D721Med (cell line): ENCODE measurements at regions not wholly inside any gene's neighbourhood (a gene's known extent, or its start where the extent isn't known, plus 50 kb on each side); places are given as distances from the start of the nearest gene placed in this dataset.

Experiments used
- DNase-seq: peaks from one replicate; pipeline ENCODE4 v3.0.0; 2011; ENCODE audit warnings: low spot score; ENCODE audit not compliant: insufficient read length
- FAIRE-seq: peaks from 2 replicates; lab custom pipeline; 2011; peaks lifted over from hg19 to GRCh38; lab: Jason Lieb, UNC
- TF ChIP-seq, protein P1 (sequence below): IDR thresholded peaks from 2 replicates; pipeline ENCODE4 v1.5.1; 2012; ENCODE audit warnings: mild to moderate bottlenecking, control low read depth; ENCODE audit not compliant: insufficient read depth; ENCODE audit errors: missing control alignments

DNA sequence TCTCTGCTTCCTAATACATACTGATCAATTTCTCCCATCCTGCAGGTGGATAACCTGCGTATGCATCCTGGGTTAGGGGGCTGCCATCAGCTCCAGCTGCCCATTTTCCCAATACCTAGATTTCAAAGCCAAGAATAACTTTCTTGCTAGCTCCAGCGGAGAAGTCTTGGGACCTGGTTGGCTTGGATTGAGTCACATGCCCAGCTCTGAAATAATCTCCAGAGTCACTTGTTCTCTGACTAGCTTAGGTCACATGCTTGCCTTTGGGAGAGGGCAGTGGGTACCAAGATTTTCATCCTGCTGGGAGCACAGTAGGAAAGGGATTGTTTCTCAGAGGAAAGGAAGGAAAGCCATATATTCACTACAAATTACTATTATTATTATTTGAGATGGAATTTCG, 70.0 kb upstream of the ELAC2 start:
- TF ChIP-seq, protein P1, sequence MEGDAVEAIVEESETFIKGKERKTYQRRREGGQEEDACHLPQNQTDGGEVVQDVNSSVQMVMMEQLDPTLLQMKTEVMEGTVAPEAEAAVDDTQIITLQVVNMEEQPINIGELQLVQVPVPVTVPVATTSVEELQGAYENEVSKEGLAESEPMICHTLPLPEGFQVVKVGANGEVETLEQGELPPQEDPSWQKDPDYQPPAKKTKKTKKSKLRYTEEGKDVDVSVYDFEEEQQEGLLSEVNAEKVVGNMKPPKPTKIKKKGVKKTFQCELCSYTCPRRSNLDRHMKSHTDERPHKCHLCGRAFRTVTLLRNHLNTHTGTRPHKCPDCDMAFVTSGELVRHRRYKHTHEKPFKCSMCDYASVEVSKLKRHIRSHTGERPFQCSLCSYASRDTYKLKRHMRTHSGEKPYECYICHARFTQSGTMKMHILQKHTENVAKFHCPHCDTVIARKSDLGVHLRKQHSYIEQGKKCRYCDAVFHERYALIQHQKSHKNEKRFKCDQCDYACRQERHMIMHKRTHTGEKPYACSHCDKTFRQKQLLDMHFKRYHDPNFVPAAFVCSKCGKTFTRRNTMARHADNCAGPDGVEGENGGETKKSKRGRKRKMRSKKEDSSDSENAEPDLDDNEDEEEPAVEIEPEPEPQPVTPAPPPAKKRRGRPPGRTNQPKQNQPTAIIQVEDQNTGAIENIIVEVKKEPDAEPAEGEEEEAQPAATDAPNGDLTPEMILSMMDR, result no peak
- no peak for DNase-seq
- no peak for FAIRE-seq

DNA sequence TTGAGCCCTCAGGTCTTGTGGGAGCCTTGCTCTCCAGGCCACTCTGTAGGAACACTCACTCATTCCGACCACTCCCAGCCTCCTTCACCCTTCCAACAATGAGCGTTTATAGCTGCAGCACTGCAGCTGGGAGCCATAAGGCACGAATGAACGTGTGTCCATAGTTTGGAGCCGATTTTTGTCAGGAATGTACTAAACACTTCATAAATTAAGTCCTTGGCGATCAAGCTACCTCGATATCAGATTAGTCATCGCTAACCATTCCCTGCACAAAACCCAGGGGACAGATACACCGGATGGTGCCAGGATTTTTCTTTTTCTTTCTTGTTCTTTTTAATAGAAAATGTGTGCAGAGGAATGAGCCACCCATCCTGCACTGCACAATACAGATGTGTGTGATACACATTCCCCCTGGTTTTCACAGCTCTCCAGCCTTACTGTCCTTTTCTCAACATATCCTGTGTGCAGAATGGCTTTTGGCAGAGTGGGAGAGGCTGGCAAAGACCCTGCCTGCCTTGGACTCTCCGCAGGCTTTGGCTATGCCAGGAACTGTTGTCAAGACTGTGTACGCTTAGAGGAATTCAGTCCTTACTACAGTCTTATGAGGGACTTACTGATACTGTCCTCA, 68.4 kb upstream of the ELAC2 start:
- DNase-seq (no peak), FAIRE-seq (no peak)
- TF ChIP-seq, protein P1, result no peak

DNA sequence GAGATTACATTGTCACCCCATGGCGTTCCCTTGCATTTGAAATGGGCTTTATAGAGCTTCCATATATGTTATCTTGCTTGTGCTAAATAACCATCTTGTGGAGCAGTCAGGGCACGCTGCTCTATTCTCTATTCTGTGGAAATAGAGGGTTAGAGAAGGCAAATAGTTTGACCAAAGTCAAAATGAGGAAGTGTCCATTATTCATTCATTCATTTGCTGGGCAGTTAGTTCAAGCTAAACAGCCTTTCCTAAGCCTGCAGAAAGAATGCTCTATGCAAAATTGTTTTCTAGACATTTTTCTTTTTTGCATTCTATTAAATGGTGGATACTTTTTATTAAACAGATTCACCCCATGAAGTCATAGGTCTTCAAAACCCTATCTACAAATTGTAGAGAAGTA, 67.8 kb upstream of the ELAC2 start:
- FAIRE-seq, result no peak
- no peak for DNase-seq
- TF ChIP-seq, protein P1, result no peak

DNA sequence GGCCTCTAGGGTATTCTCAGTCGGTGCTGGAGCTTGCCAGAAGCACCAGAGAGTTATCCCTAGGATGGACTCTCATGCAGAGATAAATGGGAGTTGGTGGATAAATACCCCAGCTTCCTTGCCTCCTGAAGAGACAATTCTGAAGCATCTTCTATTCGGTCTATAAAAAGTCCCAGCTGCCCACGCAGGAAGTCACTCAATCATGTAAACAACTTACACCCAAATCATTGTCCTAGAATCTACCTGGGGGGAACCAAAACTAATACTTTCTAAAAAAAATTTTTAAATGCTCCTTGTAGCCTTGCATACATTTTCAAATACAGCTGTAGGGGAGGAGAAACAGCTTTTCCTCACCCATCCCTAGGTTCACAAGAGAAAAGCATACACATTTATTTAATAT, 66.6 kb upstream of the ELAC2 start:
- TF ChIP-seq, protein P1, result no peak
- FAIRE-seq (no peak), DNase-seq (no peak)

DNA sequence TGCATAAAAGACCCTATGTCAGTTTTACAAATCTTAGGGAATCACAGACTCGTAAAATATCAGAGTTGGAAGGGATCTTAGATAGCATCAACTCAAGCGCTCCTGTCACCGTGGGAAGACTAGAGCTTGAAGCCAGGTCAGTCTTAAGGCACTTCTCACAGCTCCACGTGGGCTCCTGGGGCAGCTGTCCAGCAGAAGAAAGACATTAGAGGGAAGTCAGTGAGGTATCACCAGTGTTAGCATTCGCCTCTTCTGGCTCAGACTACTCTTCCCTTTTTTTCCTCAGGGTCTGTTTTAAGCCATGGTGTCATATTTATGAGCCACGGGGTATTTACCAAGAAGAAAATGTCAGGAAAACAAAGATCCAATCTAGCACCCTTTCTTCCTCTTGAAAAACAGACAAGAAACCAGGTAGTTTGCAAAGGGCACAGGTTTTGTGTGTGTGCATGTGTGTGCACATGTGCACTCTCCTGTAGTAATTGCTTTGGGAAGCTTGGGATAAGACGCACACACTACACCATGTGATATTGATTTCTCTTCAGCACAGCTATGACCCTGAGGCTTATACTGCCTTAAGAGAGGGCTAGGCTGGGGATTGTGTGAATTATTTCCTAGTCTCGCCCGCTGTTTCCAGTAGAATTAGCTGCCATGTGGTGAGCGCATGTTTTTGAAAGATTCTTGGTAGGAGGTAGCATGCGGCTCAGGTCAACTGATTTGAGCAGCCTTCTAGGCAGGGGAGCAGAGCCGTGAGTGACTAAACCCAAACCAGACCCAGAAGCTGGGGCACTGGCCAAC, 61.0 kb upstream of the ELAC2 start:
- TF ChIP-seq, protein P1, result no peak
- DNase-seq, result no peak
- no peak for FAIRE-seq

DNA sequence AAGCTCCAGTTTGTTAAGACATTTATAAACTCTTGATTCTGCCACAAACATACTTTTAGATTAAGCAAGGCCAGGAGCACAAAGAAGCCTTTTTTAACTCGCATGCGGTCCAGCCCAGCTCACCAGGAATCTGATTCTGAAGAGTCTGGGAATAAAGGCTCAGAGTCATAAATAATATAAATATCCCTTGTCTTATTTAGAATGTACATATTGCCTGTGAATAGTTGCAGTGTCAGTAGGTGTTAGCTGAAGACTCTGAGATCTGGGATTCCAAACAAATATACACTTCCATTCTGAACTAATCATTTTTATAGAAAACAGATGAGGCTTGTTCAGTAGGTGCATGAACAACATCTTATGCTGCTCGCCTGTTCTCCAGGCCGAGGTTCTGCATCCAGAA, 59.1 kb upstream of the ELAC2 start:
- DNase-seq (no peak), FAIRE-seq (no peak)
- TF ChIP-seq, protein P1, result no peak

DNA sequence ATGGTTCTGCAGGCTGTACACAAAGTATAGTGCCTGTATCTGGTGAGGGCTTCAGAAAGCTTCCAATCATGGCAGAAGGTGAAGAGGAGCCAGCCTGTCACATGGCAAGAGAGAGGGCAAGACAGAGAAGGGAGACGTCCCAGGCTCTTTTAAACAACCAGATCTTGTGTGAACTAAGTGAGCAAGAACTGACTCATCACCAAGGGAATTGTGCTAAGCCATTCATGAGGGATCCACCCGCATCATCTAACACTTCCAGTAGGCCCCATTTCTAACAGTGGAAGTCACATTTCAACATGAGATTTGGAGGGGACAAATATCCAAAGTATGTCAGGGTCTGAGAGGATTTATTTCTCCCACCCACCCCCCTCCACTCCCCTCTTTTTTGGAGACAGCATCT, 56.2 kb upstream of the ELAC2 start:
- DNase-seq (no peak), FAIRE-seq (no peak)
- TF ChIP-seq, protein P1, result no peak
